AG04449 (cell line): ENCODE measurements at regions not wholly inside any gene's neighbourhood (a gene's known extent, or its start where the extent isn't known, plus 50 kb on each side); places are given as distances from the start of the nearest gene placed in this dataset.

ENCODE experiments used
- CTCF ChIA-PET: fragments of 350-600 bp; formaldehyde crosslinking; extraction: SDS; loops from one replicate; lab custom pipeline; 2021; ENCODE audit warnings: antibody characterized with exemption; lab: Yijun Ruan, JAX
- POLR2A ChIA-PET: fragments of 400-600, 350-600 bp; formaldehyde crosslinking; extraction: SDS; loops from one replicate; lab custom pipeline; 2020; ENCODE audit warnings: antibody characterized with exemption, inconsistent platforms; lab: Yijun Ruan, JAX
- DNase-seq: peaks from one replicate; pipeline ENCODE4 v3.0.0-alpha.2; 2010; ENCODE audit warnings: low read depth, low spot score
- H3K4me3 ChIP-seq: 2 replicates; pipeline ENCODE4 v1.5.1; 2011; ENCODE audit warnings: low read depth, mild to moderate bottlenecking, control low read depth, low read length
- CTCF ChIP-seq: IDR thresholded peaks from one replicate; pipeline ENCODE4 v1.5.1; 2011; ENCODE audit warnings: mild to moderate bottlenecking, moderate library complexity, low read length, control low read depth, inconsistent platforms; ENCODE audit not compliant: insufficient read depth; ENCODE audit errors: missing control alignments

GRCh38 chr17:5740937-5741336 is 156.6 kb upstream of the NLRP1 start:
- H3K4me3 ChIP-seq: no peak overlapping the region
- TF ChIP-seq CTCF: no peak
- ChIA-PET POLR2A (no interaction called here), CTCF (no interaction called here)
- no peak for DNase-seq

DNA sequence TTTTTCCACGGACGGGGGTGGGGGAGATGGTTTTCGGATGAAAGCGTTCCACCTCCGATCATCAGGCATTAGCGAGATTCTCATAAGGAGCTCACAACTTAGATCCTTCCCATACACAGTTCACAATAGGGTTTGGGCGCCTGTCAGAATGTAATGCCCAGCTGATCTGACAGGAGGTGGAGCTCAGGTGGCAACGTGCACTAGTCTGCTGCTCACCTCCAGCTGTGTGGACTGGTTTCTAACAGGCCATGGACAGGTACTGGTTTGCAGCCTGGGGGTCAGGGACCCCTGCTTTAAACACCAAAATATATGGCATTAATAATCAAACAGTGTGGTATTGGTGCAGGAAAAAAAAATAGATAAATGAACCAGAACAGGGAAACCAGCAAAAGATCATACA is 157.5 kb upstream of the NLRP1 start:
- no peak for DNase-seq
- no peak for TF ChIP-seq CTCF
- ChIA-PET CTCF (no interaction called here), POLR2A (no interaction called here)
- no peak overlapping the region for H3K4me3 ChIP-seq

- ChIA-PET POLR2A (no interaction called here), CTCF (interaction anchor here (1.0 kb wide), 1 partner anchor 42 kb away, joined by 3 read pairs; no protein-coding TSS in a partner anchor)
- no peak overlapping the region for H3K4me3 ChIP-seq
- DNase-seq: no peak
- TF ChIP-seq CTCF: no peak
These were observed 161.0 kb upstream of the NLRP1 start for GRCh38 chr17:5745111-5745813.

DNA sequence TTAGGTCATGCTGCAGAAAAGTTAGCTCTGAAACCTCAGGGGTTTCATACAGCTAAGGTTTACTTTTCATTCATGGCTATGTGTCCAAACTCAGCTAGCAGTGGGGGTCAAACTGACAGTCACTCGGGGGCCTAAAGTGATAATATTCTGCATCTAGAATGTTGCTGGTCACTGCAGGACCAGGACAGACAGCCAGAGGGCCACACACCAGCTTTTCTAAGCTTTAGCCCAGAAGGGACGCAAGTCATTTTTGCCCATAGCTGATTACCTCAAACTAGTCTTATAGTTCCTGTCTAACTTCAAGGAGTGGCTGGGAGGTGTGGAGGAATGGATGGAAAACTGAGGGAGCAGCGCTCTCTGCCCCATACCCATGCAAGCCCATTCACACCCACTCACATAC is 163.0 kb upstream of the NLRP1 start:
- no peak for TF ChIP-seq CTCF
- no peak for DNase-seq
- ChIA-PET CTCF (no interaction called here), POLR2A (no interaction called here)
- no peak overlapping the region for H3K4me3 ChIP-seq

- ChIA-PET POLR2A (no interaction called here), CTCF (no interaction called here)
- no peak overlapping the region for H3K4me3 ChIP-seq
- DNase-seq: no peak
- no peak for TF ChIP-seq CTCF
These were observed 163.7 kb upstream of the NLRP1 start for GRCh38 chr17:5747964-5748363.

DNA sequence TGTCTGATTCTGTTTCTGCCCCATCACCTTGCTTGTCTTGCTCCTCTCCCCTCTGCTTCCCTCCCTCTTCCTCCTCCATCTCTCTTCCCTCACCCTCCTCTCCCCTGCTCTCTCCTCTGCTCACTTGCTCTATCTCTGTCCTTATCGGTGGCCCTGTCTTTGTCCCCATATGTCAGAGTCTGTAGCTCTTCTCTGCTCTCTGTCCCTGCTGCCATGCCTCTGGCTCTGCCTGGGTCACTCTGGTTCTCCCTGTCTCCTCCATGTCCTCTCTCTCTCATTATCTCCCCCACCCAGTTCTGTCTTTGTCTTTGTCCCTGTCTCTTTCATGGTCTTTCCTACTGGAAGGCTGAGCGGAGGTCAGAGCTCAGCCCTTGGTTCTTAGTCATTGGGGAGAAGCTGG is 169.1 kb upstream of the NLRP1 start:
- TF ChIP-seq CTCF: no peak
- POLR2A ChIA-PET: no interaction called here
- DNase-seq: no peak
- H3K4me3 ChIP-seq: no peak overlapping the region
- CTCF ChIA-PET: no interaction called here
